NOMO-1 (cell line): ENCODE measurements at regions not wholly inside any gene's neighbourhood (a gene's known extent, or its start where the extent isn't known, plus 50 kb on each side); places are given as distances from the start of the nearest gene placed in this dataset.
A peak's percentile ranks its signal among the peaks of the same experiment; 100 is the strongest.

ENCODE experiments used
- DNase-seq, 2 experiments: peaks; one replicate each; lab custom pipeline; 2025; ENCODE audit not compliant: unreplicated experiment in 2 of 2; lab: John Stamatoyannopoulos, UW

GRCh38 chr9:7258688-7259396, 501.1 kb downstream of the KDM4C start:
- no peak for DNase-seq

GRCh38 chr9:7246917-7247522, 489.2 kb downstream of the KDM4C start:
- DNase-seq = no peak

- DNase-seq = no peak
Observed at GRCh38 chr9:7245976-7246580, 488.3 kb downstream of the KDM4C start.

GRCh38 chr9:7243838-7244237, 486.1 kb downstream of the KDM4C start:
- no peak for DNase-seq

- no peak for DNase-seq
Observed at GRCh38 chr9:7242126-7242525, 484.4 kb downstream of the KDM4C start.

GRCh38 chr9:7241694-7242093, 483.9 kb downstream of the KDM4C start:
- DNase-seq = no peak

GRCh38 chr9:7240569-7241311, 483.0 kb downstream of the KDM4C start:
- no peak for DNase-seq

GRCh38 chr9:7239708-7240107, 481.9 kb downstream of the KDM4C start:
- DNase-seq = no peak

GRCh38 chr9:7238247-7238637, 480.5 kb downstream of the KDM4C start:
- no peak for DNase-seq

- DNase-seq = no peak
Observed at GRCh38 chr9:7237473-7238246, 479.9 kb downstream of the KDM4C start.

- DNase-seq = no peak
Observed at GRCh38 chr9:7236186-7236585, 478.4 kb downstream of the KDM4C start.

- DNase-seq = peak in 1 of 2 experiments; percentile 4
Observed at GRCh38 chr9:7234144-7234543, 476.4 kb downstream of the KDM4C start.

- DNase-seq = no peak
Observed at GRCh38 chr9:7229571-7229970, 471.8 kb downstream of the KDM4C start.

- DNase-seq = no peak
Observed at GRCh38 chr9:7228726-7229125, 471.0 kb downstream of the KDM4C start.

GRCh38 chr9:7227951-7228350, 470.2 kb downstream of the KDM4C start:
- DNase-seq = no peak

GRCh38 chr9:7226007-7226640, 468.4 kb downstream of the KDM4C start:
- DNase-seq = no peak
